Chondrocyte (in vitro differentiated cells): ENCODE measurements at regions not wholly inside any gene's neighbourhood (a gene's known extent, or its start where the extent isn't known, plus 50 kb on each side); places are given as distances from the start of the nearest gene placed in this dataset.

ENCODE experiments used
- DNase-seq: peaks from one replicate; pipeline ENCODE4 v3.0.0; 2021; ENCODE audit warnings: mixed read lengths, low spot score
- H3K27ac Mint-ChIP-seq: one replicate; pipeline ENCODE4 v1.8.0; 2021; ENCODE audit warnings: mild to moderate bottlenecking, moderate library complexity, mixed read lengths; ENCODE audit not compliant: unreplicated experiment
- H3K27me3 Mint-ChIP-seq: 2 replicates; pipeline ENCODE4 v1.8.0; 2021; ENCODE audit warnings: low read depth, mixed read lengths
- H3K36me3 Mint-ChIP-seq: 2 replicates; pipeline ENCODE4 v1.8.0; 2021; ENCODE audit warnings: low read depth, mixed read lengths
- H3K4me1 Mint-ChIP-seq: 2 replicates; pipeline ENCODE4 v1.8.0; 2021; ENCODE audit warnings: low read depth, mild to moderate bottlenecking, mixed read lengths
- H3K4me3 Mint-ChIP-seq: one replicate; pipeline ENCODE4 v1.8.0; 2021; ENCODE audit warnings: mild to moderate bottlenecking, moderate library complexity, mixed read lengths; ENCODE audit not compliant: unreplicated experiment
- H3K9me3 Mint-ChIP-seq: 2 replicates; pipeline ENCODE4 v1.8.0; 2021; ENCODE audit warnings: low read depth, mixed read lengths
- CTCF ChIP-seq: fragments of 200-600 bp; sonication (generic); IDR thresholded peaks from 2 replicates; pipeline ENCODE4 v1.5.0; 2021; ENCODE audit warnings: antibody characterized with exemption, mild to moderate bottlenecking, moderate library complexity

- Mint-ChIP-seq H3K4me1 (no peaks in the 10 kb centered on the region), H3K27me3 (peaks cover 7% of the 10 kb centered on the region), H3K27ac (no peak overlapping the region), H3K9me3 (no peaks in the 10 kb centered on the region), H3K4me3 (no peak overlapping the region), H3K36me3 (no peaks in the 10 kb centered on the region)
- no peak for DNase-seq
- no peak for TF ChIP-seq CTCF
Observed at GRCh38 chr5:62127098-62127736, 178.8 kb upstream of the KIF2A start.

GRCh38 chr5:62130107-62130506 is 175.9 kb upstream of the KIF2A start:
- H3K36me3 Mint-ChIP-seq = no peaks in the 10 kb centered on the region
- H3K27ac Mint-ChIP-seq = no peak overlapping the region
- H3K4me1 Mint-ChIP-seq = peaks cover 4% of the 10 kb centered on the region
- H3K4me3 Mint-ChIP-seq = no peak overlapping the region
- no peaks in the 10 kb centered on the region for H3K9me3 Mint-ChIP-seq
- peaks cover 2% of the 10 kb centered on the region for H3K27me3 Mint-ChIP-seq
- TF ChIP-seq CTCF = no peak
- DNase-seq = no peak

- no peak for TF ChIP-seq CTCF
- Mint-ChIP-seq H3K27me3 (peaks cover 4% of the 10 kb centered on the region), H3K4me1 (peaks cover 4% of the 10 kb centered on the region), H3K4me3 (no peak overlapping the region), H3K27ac (no peak overlapping the region), H3K9me3 (no peaks in the 10 kb centered on the region), H3K36me3 (no peaks in the 10 kb centered on the region)
- DNase-seq = no peak
Observed at GRCh38 chr5:62132276-62132675, 173.7 kb upstream of the KIF2A start.

- H3K27me3 Mint-ChIP-seq = peaks cover 4% of the 10 kb centered on the region
- H3K36me3 Mint-ChIP-seq = no peaks in the 10 kb centered on the region
- H3K9me3 Mint-ChIP-seq = no peaks in the 10 kb centered on the region
- no peak overlapping the region for H3K4me3 Mint-ChIP-seq
- peaks cover 4% of the 10 kb centered on the region for H3K4me1 Mint-ChIP-seq
- TF ChIP-seq CTCF = no peak
- H3K27ac Mint-ChIP-seq = no peak overlapping the region
- no peak for DNase-seq
Observed at GRCh38 chr5:62133426-62133825, 172.6 kb upstream of the KIF2A start.

GRCh38 chr5:62134811-62135210 is 171.2 kb upstream of the KIF2A start:
- Mint-ChIP-seq H3K4me1 (peaks cover 4% of the 10 kb centered on the region), H3K27me3 (peaks cover 5% of the 10 kb centered on the region), H3K36me3 (no peaks in the 10 kb centered on the region), H3K9me3 (no peaks in the 10 kb centered on the region), H3K4me3 (no peak overlapping the region), H3K27ac (no peak overlapping the region)
- TF ChIP-seq CTCF = no peak
- DNase-seq = no peak
